Nephron (organoid): ENCODE measurements at regions not wholly inside any gene's neighbourhood (a gene's known extent, or its start where the extent isn't known, plus 50 kb on each side); places are given as distances from the start of the nearest gene placed in this dataset.

ENCODE experiments used
- H3K27ac Mint-ChIP-seq, 3 experiments: 2 replicates each; pipeline ENCODE4 v1.8.0; 2020; ENCODE audit warnings: mixed read lengths in 3 of 3, mild to moderate bottlenecking in 2 of 3, moderate library complexity in 1 of 3
- H3K27me3 Mint-ChIP-seq: 2 replicates; pipeline ENCODE4 v1.8.0; 2021; ENCODE audit warnings: low read depth, mild to moderate bottlenecking, moderate library complexity, mixed read lengths
- H3K36me3 Mint-ChIP-seq: 2 replicates; pipeline ENCODE4 v1.8.0; 2020; ENCODE audit warnings: low read depth, mixed read lengths
- H3K4me1 Mint-ChIP-seq: 2 replicates; pipeline ENCODE4 v1.8.0; 2020; ENCODE audit warnings: mixed read lengths
- H3K4me3 Mint-ChIP-seq, 3 experiments: 2 replicates each; pipeline ENCODE4 v1.8.0; 2020; ENCODE audit warnings: mild to moderate bottlenecking in 3 of 3, mixed read lengths in 3 of 3, moderate library complexity in 2 of 3
- H3K9me3 Mint-ChIP-seq: 2 replicates; pipeline ENCODE4 v1.8.0; 2020; ENCODE audit warnings: mixed read lengths
- CTCF ChIP-seq, 3 experiments: fragments of 200-600 bp; sonication (generic); IDR thresholded peaks; one replicate each; pipeline ENCODE4 v1.5.0; 2021; ENCODE audit warnings: antibody characterized with exemption in 3 of 3; ENCODE audit not compliant: unreplicated experiment in 3 of 3

GRCh38 chr16:77564791-77565390 lies 130.1 kb upstream of the ADAMTS18 start:
- no peaks in the 10 kb centered on the region for H3K9me3 Mint-ChIP-seq
- H3K4me3 Mint-ChIP-seq = no peak overlapping the region
- H3K27ac Mint-ChIP-seq = no peak overlapping the region
- H3K36me3 Mint-ChIP-seq = no peaks in the 10 kb centered on the region
- peaks cover 8% of the 10 kb centered on the region for H3K27me3 Mint-ChIP-seq
- H3K4me1 Mint-ChIP-seq = no peaks in the 10 kb centered on the region
- no peak for TF ChIP-seq CTCF (IDR thresholded peaks at IDR 0.05; ENCODE audit: unreplicated experiment in 3 of 3)

- Mint-ChIP-seq H3K36me3 (no peaks in the 10 kb centered on the region), H3K9me3 (no peaks in the 10 kb centered on the region), H3K27ac (no peak overlapping the region), H3K4me1 (no peaks in the 10 kb centered on the region), H3K27me3 (peaks cover 15% of the 10 kb centered on the region), H3K4me3 (no peak overlapping the region)
- no peak for TF ChIP-seq CTCF (IDR thresholded peaks at IDR 0.05; ENCODE audit: unreplicated experiment in 3 of 3)
Observed at GRCh38 chr16:77569406-77569805, 134.6 kb upstream of the ADAMTS18 start.

GRCh38 chr16:77570574-77570973 lies 135.7 kb upstream of the ADAMTS18 start:
- H3K27ac Mint-ChIP-seq = no peak overlapping the region
- no peaks in the 10 kb centered on the region for H3K36me3 Mint-ChIP-seq
- no peaks in the 10 kb centered on the region for H3K4me1 Mint-ChIP-seq
- no peaks in the 10 kb centered on the region for H3K9me3 Mint-ChIP-seq
- no peak overlapping the region for H3K4me3 Mint-ChIP-seq
- no peak for TF ChIP-seq CTCF (IDR thresholded peaks at IDR 0.05; ENCODE audit: unreplicated experiment in 3 of 3)
- peaks cover 15% of the 10 kb centered on the region for H3K27me3 Mint-ChIP-seq

- H3K27me3 Mint-ChIP-seq = peaks cover 15% of the 10 kb centered on the region
- no peaks in the 10 kb centered on the region for H3K9me3 Mint-ChIP-seq
- H3K4me1 Mint-ChIP-seq = no peaks in the 10 kb centered on the region
- no peak overlapping the region for H3K27ac Mint-ChIP-seq
- no peaks in the 10 kb centered on the region for H3K36me3 Mint-ChIP-seq
- H3K4me3 Mint-ChIP-seq = no peak overlapping the region
- TF ChIP-seq CTCF (IDR thresholded peaks at IDR 0.05; ENCODE audit: unreplicated experiment in 3 of 3) = no peak
Observed at GRCh38 chr16:77571115-77571862, 136.5 kb upstream of the ADAMTS18 start.

- Mint-ChIP-seq H3K4me3 (no peak overlapping the region), H3K27ac (no peak overlapping the region), H3K4me1 (no peaks in the 10 kb centered on the region), H3K27me3 (peaks cover 7% of the 10 kb centered on the region), H3K36me3 (no peaks in the 10 kb centered on the region), H3K9me3 (no peaks in the 10 kb centered on the region)
- TF ChIP-seq CTCF (IDR thresholded peaks at IDR 0.05; ENCODE audit: unreplicated experiment in 3 of 3) = no peak
Observed at GRCh38 chr16:77574867-77575624, 140.2 kb upstream of the ADAMTS18 start.
